Osteocyte (in vitro differentiated cells): ENCODE measurements at regions not wholly inside any gene's neighbourhood (a gene's known extent, or its start where the extent isn't known, plus 50 kb on each side); places are given as distances from the start of the nearest gene placed in this dataset.

ENCODE experiments used
- DNase-seq: peaks from one replicate; pipeline ENCODE4 v3.0.0; 2021; ENCODE audit warnings: mixed read lengths; ENCODE audit not compliant: unreplicated experiment; ENCODE audit errors: extremely low spot score
- H3K27ac Mint-ChIP-seq: one replicate; pipeline ENCODE4 v1.8.0; 2021; ENCODE audit warnings: mild to moderate bottlenecking, mixed read lengths; ENCODE audit not compliant: unreplicated experiment
- H3K27me3 Mint-ChIP-seq: one replicate; pipeline ENCODE4 v1.8.0; 2021; ENCODE audit warnings: mixed read lengths; ENCODE audit not compliant: unreplicated experiment
- H3K36me3 Mint-ChIP-seq: one replicate; pipeline ENCODE4 v1.8.0; 2021; ENCODE audit warnings: mixed read lengths; ENCODE audit not compliant: unreplicated experiment
- H3K4me1 Mint-ChIP-seq: one replicate; pipeline ENCODE4 v1.8.0; 2021; ENCODE audit warnings: mixed read lengths; ENCODE audit not compliant: unreplicated experiment
- H3K4me3 Mint-ChIP-seq: one replicate; pipeline ENCODE4 v1.8.0; 2021; ENCODE audit warnings: mild to moderate bottlenecking, moderate library complexity, mixed read lengths; ENCODE audit not compliant: unreplicated experiment
- H3K9me3 Mint-ChIP-seq: one replicate; pipeline ENCODE4 v1.8.0; 2021; ENCODE audit warnings: mixed read lengths; ENCODE audit not compliant: unreplicated experiment
- CTCF ChIP-seq: fragments of 200-600 bp; sonication (generic); IDR thresholded peaks from 2 replicates; pipeline ENCODE4 v1.5.0; 2021; ENCODE audit warnings: antibody characterized with exemption, mild to moderate bottlenecking, moderate library complexity

- H3K36me3 Mint-ChIP-seq, result no peaks in the 10 kb centered on the region
- peaks cover 7% of the 10 kb centered on the region for H3K4me1 Mint-ChIP-seq
- DNase-seq, result no peak
- TF ChIP-seq CTCF, result no peak
- H3K27ac Mint-ChIP-seq, result no peak overlapping the region
- H3K9me3 Mint-ChIP-seq, result no peaks in the 10 kb centered on the region
- H3K27me3 Mint-ChIP-seq, result peaks cover 40% of the 10 kb centered on the region
- no peak overlapping the region for H3K4me3 Mint-ChIP-seq
Observed at GRCh38 chr2:104660991-104661390, 192.9 kb upstream of the POU3F3 start.

GRCh38 chr2:104664672-104665071 is 189.2 kb upstream of the POU3F3 start:
- Mint-ChIP-seq H3K27ac (no peak overlapping the region), H3K36me3 (no peaks in the 10 kb centered on the region), H3K9me3 (no peaks in the 10 kb centered on the region), H3K4me3 (no peak overlapping the region), H3K4me1 (no peaks in the 10 kb centered on the region), H3K27me3 (peaks cover 59% of the 10 kb centered on the region)
- no peak for DNase-seq
- no peak for TF ChIP-seq CTCF

DNA sequence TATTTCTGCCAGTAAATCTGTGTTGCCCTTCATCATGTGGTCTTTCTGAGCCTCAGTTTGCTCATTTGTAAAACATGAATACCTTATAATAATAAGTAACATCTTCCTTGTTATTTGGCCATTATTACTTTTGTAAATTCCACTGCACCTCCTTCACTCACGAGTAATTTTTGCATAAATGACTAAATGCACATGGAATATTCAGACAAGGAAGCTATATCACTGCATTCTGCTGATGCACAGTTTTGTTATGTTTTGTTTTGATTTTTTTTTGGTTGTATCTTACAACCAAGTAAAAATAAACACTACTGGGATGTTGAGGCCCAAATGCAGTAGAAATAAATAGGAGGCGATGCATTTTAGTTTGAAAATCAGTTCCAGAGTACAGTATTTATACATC is 185.3 kb upstream of the POU3F3 start:
- Mint-ChIP-seq H3K27me3 (peaks cover 59% of the 10 kb centered on the region), H3K36me3 (no peaks in the 10 kb centered on the region), H3K27ac (no peak overlapping the region), H3K4me3 (no peak overlapping the region), H3K4me1 (no peaks in the 10 kb centered on the region), H3K9me3 (no peaks in the 10 kb centered on the region)
- DNase-seq, result no peak
- TF ChIP-seq CTCF, result no peak

DNA sequence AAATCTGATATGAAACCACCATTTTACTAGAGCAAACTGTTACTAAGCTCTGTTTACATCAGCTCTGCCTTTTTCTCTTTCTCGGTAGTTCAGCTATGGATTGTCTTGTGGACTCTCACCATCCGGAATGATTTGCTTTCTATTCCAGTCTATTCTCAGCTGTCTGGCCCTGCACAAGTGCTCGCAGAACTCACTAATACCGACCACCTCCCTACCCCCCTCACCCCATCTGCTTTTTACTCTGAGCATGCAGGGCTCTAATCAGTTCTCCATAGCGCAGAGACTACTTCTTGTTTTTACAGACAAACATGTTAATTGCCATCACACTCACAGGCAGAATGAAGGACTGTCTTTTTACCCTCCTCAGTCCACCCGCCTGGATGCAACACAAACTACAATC is 180.7 kb upstream of the POU3F3 start:
- no peaks in the 10 kb centered on the region for H3K9me3 Mint-ChIP-seq
- no peak overlapping the region for H3K4me3 Mint-ChIP-seq
- no peak for DNase-seq
- peaks cover 45% of the 10 kb centered on the region for H3K27me3 Mint-ChIP-seq
- no peak for TF ChIP-seq CTCF
- H3K36me3 Mint-ChIP-seq, result no peaks in the 10 kb centered on the region
- no peaks in the 10 kb centered on the region for H3K4me1 Mint-ChIP-seq
- no peak overlapping the region for H3K27ac Mint-ChIP-seq

GRCh38 chr2:104678181-104678580 is 175.7 kb upstream of the POU3F3 start:
- no peaks in the 10 kb centered on the region for H3K36me3 Mint-ChIP-seq
- H3K27ac Mint-ChIP-seq, result no peak overlapping the region
- H3K4me3 Mint-ChIP-seq, result no peak overlapping the region
- DNase-seq, result no peak
- no peak for TF ChIP-seq CTCF
- peaks cover 32% of the 10 kb centered on the region for H3K27me3 Mint-ChIP-seq
- H3K9me3 Mint-ChIP-seq, result no peaks in the 10 kb centered on the region
- no peaks in the 10 kb centered on the region for H3K4me1 Mint-ChIP-seq
